A549 (cell line): ENCODE measurements at regions not wholly inside any gene's neighbourhood (a gene's known extent, or its start where the extent isn't known, plus 50 kb on each side); places are given as distances from the start of the nearest gene placed in this dataset.

Experiments
- CBX2 ChIP-seq: fragments of 200-600 bp; sonication (generic); IDR thresholded peaks from 2 replicates; pipeline ENCODE4 v1.6.1; 2016; ENCODE audit warnings: low read depth, mild to moderate bottlenecking, borderline replicate concordance
- CHD2 ChIP-seq: fragments of 150-350 bp; IDR thresholded peaks from 2 replicates; pipeline ENCODE4 v1.6.1; 2014; ENCODE audit warnings: low read length; ENCODE audit not compliant: partially characterized antibody
- CTCF ChIP-seq: fragments of >200 bp; sonication (Bioruptor Twin); formaldehyde crosslinking; IDR thresholded peaks from 3 replicates; pipeline ENCODE4 v1.5.1; 2016
- ESRRA ChIP-seq: fragments of 150-350 bp; IDR thresholded peaks from 2 replicates; pipeline ENCODE4 v1.6.1; 2014; ENCODE audit warnings: mild to moderate bottlenecking, low read length, borderline replicate concordance
- NPAS2 ChIP-seq: fragments of 250-450 bp; sonication (Bioruptor Pico); IDR thresholded peaks from 2 replicates; pipeline ENCODE4 v1.8.0; 2022; ENCODE audit warnings: mild to moderate bottlenecking, moderate library complexity, borderline replicate concordance
- POLR2A ChIP-seq: IDR thresholded peaks from 2 replicates; pipeline ENCODE4 v1.6.1; 2012; ENCODE audit warnings: mild to moderate bottlenecking, low read length
- TP53 ChIP-seq: fragments of 250-450 bp; sonication (Bioruptor Pico); IDR thresholded peaks from 2 replicates; pipeline ENCODE4 v1.5.0; 2021; ENCODE audit warnings: mild to moderate bottlenecking, moderate library complexity

GRCh38 chr4:180207921-180208320, 2035.3 kb upstream of the TENM3 start:
- TF ChIP-seq CTCF: no peak
- no peak for TF ChIP-seq TP53
- TF ChIP-seq POLR2A: no peak
- TF ChIP-seq ESRRA: no peak
- no peak for TF ChIP-seq CBX2
- TF ChIP-seq NPAS2: no peak
- TF ChIP-seq CHD2: no peak
